Esophagus squamous epithelium (tissue), 5 donors: ENCODE measurements at regions not wholly inside any gene's neighbourhood (a gene's known extent, or its start where the extent isn't known, plus 50 kb on each side); places are given as distances from the start of the nearest gene placed in this dataset.

Experiments
- DNase-seq: peaks from one replicate; lab custom pipeline; 2025; lab: John Stamatoyannopoulos, UW
- H3K27ac ChIP-seq, 4 donors: fragments of 200-600 bp; sonication (generic); one replicate each; pipeline ENCODE4 v1.5.1; 2016 to 2019; ENCODE audit warnings: mild to moderate bottlenecking in 1 of 4
- H3K27me3 ChIP-seq, 4 donors: fragments of 200-600 bp; sonication (generic); 1 replicate in 3 of 4; 2 replicates in 1 of 4; pipeline versions ENCODE4 v1.5.1 to v1.6.0; 2017 to 2021; ENCODE audit warnings: antibody characterized with exemption in 1 of 4
- H3K36me3 ChIP-seq, 3 donors: fragments of 200-600 bp; sonication (generic); one replicate each; pipeline ENCODE4 v1.5.1; 2016 to 2019
- H3K4me1 ChIP-seq, 3 donors: fragments of 200-600 bp; sonication (generic); one replicate each; pipeline ENCODE4 v1.5.1; 2017 to 2019
- H3K4me3 ChIP-seq, 4 donors: fragments of 200-600 bp; sonication (generic); 1 replicate in 3 of 4; 2 replicates in 1 of 4; pipeline ENCODE4 v1.5.1; 2016 to 2019; ENCODE audit warnings: mild to moderate bottlenecking in 2 of 4, moderate library complexity in 1 of 4
- H3K9me3 ChIP-seq, 3 donors: fragments of 200-600 bp; sonication (generic); one replicate each; pipeline ENCODE4 v1.5.1; 2016 to 2019
- CTCF ChIP-seq, 6 experiments: fragments of 450-650 bp in 4 of 6; fragments of 200-600 bp in 2 of 6; sonication (generic) in 2 of 6; IDR thresholded peaks; one replicate each; pipeline ENCODE4 v1.5.1; 2016 to 2019; ENCODE audit warnings: antibody characterized with exemption in 6 of 6, mild to moderate bottlenecking in 4 of 6, moderate library complexity in 4 of 6
- POLR2A ChIP-seq, 4 donors: fragments of 450-650 bp; IDR thresholded peaks; one replicate each; pipeline ENCODE4 v1.6.1; 2017; ENCODE audit warnings: antibody characterized with exemption in 4 of 4, mild to moderate bottlenecking in 4 of 4, moderate library complexity in 3 of 4
- WGBS, 2 donors: methylation state at CpG; one replicate each; pipeline ENCODE4 v1.1.5; 2018; 5-methylcytosine and 5-hydroxymethylcytosine counted together
- intact Hi-C: fragments of 100-400 bp; cut with DNase I; formaldehyde crosslinking; loops from one replicate; pipeline ENCODE4 v1.15.0; 2022
- donor health status: DM: yes; HTN: yes; CAD: no.

DNA sequence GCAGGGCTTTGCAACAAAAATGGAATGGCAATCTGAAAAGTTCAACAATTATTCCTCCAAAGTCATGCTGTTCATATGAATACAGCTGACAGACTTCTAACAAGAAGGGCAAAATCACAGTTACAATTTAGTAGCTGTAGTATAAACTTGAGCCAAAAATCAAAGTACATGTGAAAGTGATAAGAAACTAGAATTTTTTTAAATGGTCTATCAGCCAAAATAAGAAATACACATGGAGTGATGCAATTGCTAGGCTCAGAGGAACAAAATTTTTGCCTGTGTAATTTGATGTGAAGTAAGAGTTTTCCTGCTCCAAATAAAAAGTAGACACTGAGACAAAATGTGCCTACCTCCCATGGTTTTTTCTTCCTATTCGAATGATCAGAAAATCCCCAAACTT, 167.7 kb upstream of the CDKN3 start:
- WGBS, 2 donors: 68 to 87% methylated on average over 1 of the region's 1 CpG
- no peak for DNase-seq

DNA sequence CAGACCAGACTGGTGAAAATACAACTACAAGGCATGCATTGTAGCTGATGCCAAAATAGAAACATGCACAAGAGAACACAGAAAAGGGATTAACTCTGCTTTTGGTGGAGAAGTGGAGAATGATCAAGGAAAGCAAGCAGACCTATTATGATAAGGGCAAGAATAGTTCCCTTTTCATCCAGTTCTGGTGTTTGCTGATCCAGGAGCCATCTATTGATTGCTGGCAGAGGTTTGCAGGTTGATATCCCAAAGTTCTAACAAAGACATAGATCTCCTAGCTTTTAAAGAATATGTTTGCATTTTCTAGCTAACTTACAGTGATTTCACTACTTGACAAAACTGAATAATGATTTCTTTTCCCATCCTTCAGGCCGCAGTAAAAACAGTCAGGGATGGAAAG, 166.2 kb upstream of the CDKN3 start:
- Histone ChIP-seq H3K27ac (no peak overlapping the region), H3K4me3 (no peak overlapping the region), H3K9me3 (no peaks in the 10 kb centered on the region), H3K27me3 (no peaks in the 10 kb centered on the region), H3K4me1 (no peaks in the 10 kb centered on the region), H3K36me3 (no peaks in the 10 kb centered on the region)
- TF ChIP-seq POLR2A (IDR thresholded peaks at IDR 0.05) (no peak), CTCF (IDR thresholded peaks at IDR 0.05) (no peak)
- no peak for DNase-seq
- intact Hi-C loops: no loop called here
- 35 to 83% methylated on average over 1 of the region's 1 CpG for whole genome bisulfite sequencing, 2 donors

More for the DNA sequence above, 167.7 kb upstream of the CDKN3 start:
- H3K36me3 ChIP-seq: no peaks in the 10 kb centered on the region
- no peaks in the 10 kb centered on the region for H3K27me3 ChIP-seq
- no peaks in the 10 kb centered on the region for H3K9me3 ChIP-seq
- no peak overlapping the region for H3K27ac ChIP-seq
- no peak overlapping the region for H3K4me3 ChIP-seq
- intact Hi-C loops: no loop called here
- H3K4me1 ChIP-seq: no peaks in the 10 kb centered on the region
- TF ChIP-seq POLR2A (IDR thresholded peaks at IDR 0.05): no peak
- no peak for TF ChIP-seq CTCF (IDR thresholded peaks at IDR 0.05)

DNA sequence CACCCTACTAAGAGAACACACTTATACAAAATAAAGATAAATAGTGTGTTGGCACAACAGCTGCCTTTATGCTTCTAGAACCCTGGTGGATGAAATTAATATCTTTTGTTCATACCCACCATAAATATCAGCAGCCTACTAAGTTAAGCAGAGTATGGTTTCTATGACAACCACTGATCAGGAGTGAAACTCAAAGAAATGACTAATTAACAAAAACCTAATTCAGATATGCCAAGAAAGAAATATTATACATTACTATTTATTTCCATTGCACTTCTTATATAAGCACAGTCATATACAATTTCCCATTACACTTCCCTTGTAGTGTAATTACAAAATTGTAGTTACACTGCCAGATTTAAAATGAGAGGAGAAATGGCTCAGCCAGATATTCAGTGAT, 164.1 kb upstream of the CDKN3 start:
- DNase-seq: no peak
- H3K9me3 ChIP-seq: no peaks in the 10 kb centered on the region
- no peaks in the 10 kb centered on the region for H3K4me1 ChIP-seq
- no peaks in the 10 kb centered on the region for H3K27me3 ChIP-seq
- intact Hi-C loops: no loop called here
- H3K36me3 ChIP-seq: no peaks in the 10 kb centered on the region
- no peak overlapping the region for H3K27ac ChIP-seq
- H3K4me3 ChIP-seq: no peak overlapping the region
- TF ChIP-seq POLR2A (IDR thresholded peaks at IDR 0.05) (no peak), CTCF (IDR thresholded peaks at IDR 0.05) (no peak)

DNA sequence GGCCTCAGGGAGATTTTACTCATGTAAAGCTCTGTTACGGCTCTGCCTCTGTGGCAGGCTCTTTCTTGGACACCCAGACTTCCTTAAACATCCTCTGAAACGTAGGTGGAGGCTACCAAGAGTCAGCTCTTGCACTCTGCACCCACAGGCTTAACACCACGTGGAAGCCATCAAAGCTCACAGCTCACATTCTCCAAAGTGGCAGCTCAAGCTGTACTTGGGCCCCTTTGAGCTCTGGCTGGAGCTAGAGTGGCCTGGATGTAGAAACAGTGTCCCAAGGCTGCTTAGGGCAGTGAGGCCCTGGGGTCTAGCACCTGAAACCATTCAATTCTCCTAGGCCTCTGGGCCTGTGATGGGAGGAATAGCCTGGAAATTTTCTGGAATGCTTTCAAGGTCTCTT, 155.3 kb upstream of the CDKN3 start:
- TF ChIP-seq CTCF (IDR thresholded peaks at IDR 0.05): no peak
- no peak for TF ChIP-seq POLR2A (IDR thresholded peaks at IDR 0.05)
- intact Hi-C loops: no loop called here

GRCh38 chr14:54251356-54251755, 145.5 kb upstream of the CDKN3 start:
- no peak for DNase-seq
- no peaks in the 10 kb centered on the region for H3K36me3 ChIP-seq
- peaks cover 0 to 26% (median 6%) of the 10 kb centered on the region in 3 donors for H3K4me1 ChIP-seq
- H3K4me3 ChIP-seq: no peak overlapping the region
- intact Hi-C loops: no loop called here
- H3K27me3 ChIP-seq: peaks cover 0 to 8% (median 0%) of the 10 kb centered on the region in 4 donors
- H3K27ac ChIP-seq: no peak overlapping the region
- no peaks in the 10 kb centered on the region for H3K9me3 ChIP-seq
- no peak for TF ChIP-seq CTCF (IDR thresholded peaks at IDR 0.05)
- WGBS, 2 donors: 42 to 56% methylated on average over 4 of the region's 4 CpGs

More for the DNA sequence above, 155.3 kb upstream of the CDKN3 start:
- H3K36me3 ChIP-seq: no peaks in the 10 kb centered on the region
- no peaks in the 10 kb centered on the region for H3K9me3 ChIP-seq
- H3K27ac ChIP-seq: no peak overlapping the region
- no peaks in the 10 kb centered on the region for H3K27me3 ChIP-seq
- H3K4me1 ChIP-seq: no peaks in the 10 kb centered on the region
- H3K4me3 ChIP-seq: no peak overlapping the region
- no peak for DNase-seq
- 49 to 70% methylated on average over 3 of the region's 3 CpGs for WGBS, 2 donors
